ENCODE measurements at regions not wholly inside any gene's neighbourhood (a gene's known extent, or its start where the extent isn't known, plus 50 kb on each side); places are given as distances from the start of the nearest gene placed in this dataset.

DNA sequence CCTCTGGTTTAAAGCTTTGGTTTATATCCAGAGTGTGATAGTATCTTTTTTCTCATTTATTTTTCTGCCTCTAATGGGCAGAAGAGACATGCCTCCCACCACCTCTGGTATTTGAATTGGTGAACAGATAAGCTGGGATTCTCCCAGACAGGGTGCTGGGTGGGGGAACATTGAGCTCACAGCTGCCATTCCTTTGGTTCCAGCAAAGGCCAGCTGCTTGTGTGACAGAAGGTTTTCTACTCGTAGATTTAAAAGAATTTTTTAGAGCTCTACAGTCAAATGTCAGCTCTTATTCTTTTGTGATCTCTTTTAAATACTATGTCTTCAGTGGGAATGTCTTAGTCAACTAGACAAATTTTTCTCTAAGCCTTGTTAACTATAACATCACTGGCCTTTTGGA, 54.7 kb upstream of the ADAMTS16 start:
- no peak overlapping the region for H3K27ac ChIP-seq (ENCODE audit: extremely low read depth, low read depth, low read length)
- ChIA-PET POLR2A (interaction anchor here (0.9 kb wide), 1 partner anchor 18 kb away, joined by 3 read pairs; no protein-coding TSS in a partner anchor), CTCF (interaction anchor here (0.6 to 1.0 kb wide), 2 partner anchors 29 to 144 kb away, joined by 3 to 4 read pairs; no protein-coding TSS in a partner anchor)

GRCh38 chr5:5089895-5090649, 50.1 kb upstream of the ADAMTS16 start:
- Histone ChIP-seq H3K4me1 (ENCODE audit: control insufficient read depth, insufficient read depth, low read length) (peaks cover 4% of the 10 kb centered on the region), H3K9me3 (ENCODE audit: control insufficient read depth, insufficient read depth, low read depth, low read length) (no peaks in the 10 kb centered on the region; the same call in 1 of the 2 replicates), H3K4me3 (ENCODE audit: low read depth, low read length) (no peak overlapping the region), H3K27ac (ENCODE audit: extremely low read depth, low read depth, low read length) (no peak overlapping the region), H3K36me3 (ENCODE audit: control insufficient read depth in 2 of 2, insufficient read depth in 1 of 2, low read length in 2 of 2) (no peaks in the 10 kb centered on the region)
- TF ChIP-seq BCL6B (tag by site-specific recombination; IDR thresholded peaks at IDR 0.05) (no peak), ZNF266 (tag by site-specific recombination; IDR thresholded peaks at IDR 0.05; ENCODE audit: low read depth) (no peak), ZNF404 (tag by site-specific recombination; IDR thresholded peaks at IDR 0.05) (no peak), REPIN1 (tag by site-specific recombination; IDR thresholded peaks at IDR 0.05; ENCODE audit: low read depth) (no peak), BCL11B (tag by site-specific recombination; IDR thresholded peaks at IDR 0.05; ENCODE audit: low read depth) (no peak), ZNF530 (tag by site-specific recombination; IDR thresholded peaks at IDR 0.05; ENCODE audit: low read depth) (no peak), ZNF211 (tag by site-specific recombination; IDR thresholded peaks at IDR 0.05; ENCODE audit: low read depth) (no peak), IKZF3 (tag by site-specific recombination; IDR thresholded peaks at IDR 0.05) (no peak), SETDB1 (IDR thresholded peaks at IDR 0.05; ENCODE audit: insufficient read length, low read length) (no peak)
- TF ChIP-seq, protein P1, sequence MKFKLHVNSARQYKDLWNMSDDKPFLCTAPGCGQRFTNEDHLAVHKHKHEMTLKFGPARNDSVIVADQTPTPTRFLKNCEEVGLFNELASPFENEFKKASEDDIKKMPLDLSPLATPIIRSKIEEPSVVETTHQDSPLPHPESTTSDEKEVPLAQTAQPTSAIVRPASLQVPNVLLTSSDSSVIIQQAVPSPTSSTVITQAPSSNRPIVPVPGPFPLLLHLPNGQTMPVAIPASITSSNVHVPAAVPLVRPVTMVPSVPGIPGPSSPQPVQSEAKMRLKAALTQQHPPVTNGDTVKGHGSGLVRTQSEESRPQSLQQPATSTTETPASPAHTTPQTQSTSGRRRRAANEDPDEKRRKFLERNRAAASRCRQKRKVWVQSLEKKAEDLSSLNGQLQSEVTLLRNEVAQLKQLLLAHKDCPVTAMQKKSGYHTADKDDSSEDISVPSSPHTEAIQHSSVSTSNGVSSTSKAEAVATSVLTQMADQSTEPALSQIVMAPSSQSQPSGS (tag by site-specific recombination; IDR thresholded peaks at IDR 0.05; ENCODE audit: low read depth) = no peak
- ChIA-PET CTCF (interaction anchor here (1.4 kb wide), 1 partner anchor 210 kb away, joined by 6 read pairs; no protein-coding TSS in a partner anchor), POLR2A (no interaction called here)

More for the DNA sequence above, 54.7 kb upstream of the ADAMTS16 start:
- no peak overlapping the region for H3K4me3 ChIP-seq (ENCODE audit: low read depth, low read length)
- H3K4me1 ChIP-seq (ENCODE audit: control insufficient read depth, insufficient read depth, low read length) = peaks cover 6% of the 10 kb centered on the region
- no peak for TF ChIP-seq MZF1 (tag by site-specific recombination; IDR thresholded peaks at IDR 0.05; ENCODE audit: borderline replicate concordance)
- TF ChIP-seq ZSCAN23 (tag by site-specific recombination; IDR thresholded peaks at IDR 0.05) = no peak
- TF ChIP-seq YY2 (tag by site-specific recombination; IDR thresholded peaks at IDR 0.05) = no peak
- no peak for TF ChIP-seq HIC1 (tag by site-specific recombination; IDR thresholded peaks at IDR 0.05)
- TF ChIP-seq ZSCAN4 (tag by site-specific recombination; IDR thresholded peaks at IDR 0.05) = no peak
- TF ChIP-seq ZNF292 (tag by site-specific recombination; IDR thresholded peaks at IDR 0.05; ENCODE audit: borderline replicate concordance, low read depth) = no peak
- no peak for TF ChIP-seq ZNF274 (IDR thresholded peaks at IDR 0.05; ENCODE audit: low read length)
- no peak for TF ChIP-seq ZNF274 (tag by site-specific recombination; IDR thresholded peaks at IDR 0.05; ENCODE audit: borderline replicate concordance)
- no peak for TF ChIP-seq ZNF155 (tag by site-specific recombination; IDR thresholded peaks at IDR 0.05)
- no peak for TF ChIP-seq ZFP3 (tag by site-specific recombination; IDR thresholded peaks at IDR 0.05; ENCODE audit: low read depth)
- no peak for TF ChIP-seq ZNF248 (tag by site-specific recombination; IDR thresholded peaks at IDR 0.05)
- TF ChIP-seq ZFP69B (tag by site-specific recombination; IDR thresholded peaks at IDR 0.05) = no peak
- no peak for TF ChIP-seq IKZF3 (tag by site-specific recombination; IDR thresholded peaks at IDR 0.05)
- no peak for TF ChIP-seq ZBTB21 (tag by site-specific recombination; IDR thresholded peaks at IDR 0.05)
- TF ChIP-seq ZNF530 (tag by site-specific recombination; IDR thresholded peaks at IDR 0.05; ENCODE audit: low read depth) = no peak
- no peak for TF ChIP-seq HOXC10 (CRISPR knock-in tag; IDR thresholded peaks at IDR 0.05)
- TF ChIP-seq SP7 (tag by site-specific recombination; IDR thresholded peaks at IDR 0.05) = no peak
- TF ChIP-seq GLI2 (tag by site-specific recombination; IDR thresholded peaks at IDR 0.05; ENCODE audit: borderline replicate concordance, low read depth) = no peak
- TF ChIP-seq ZNF266 (tag by site-specific recombination; IDR thresholded peaks at IDR 0.05; ENCODE audit: low read depth) = no peak
- no peaks in the 10 kb centered on the region for H3K36me3 ChIP-seq (ENCODE audit: control insufficient read depth in 2 of 2, insufficient read depth in 1 of 2, low read length in 2 of 2)
- no peaks in the 10 kb centered on the region; the same call in 1 of the 2 replicates for H3K9me3 ChIP-seq (ENCODE audit: control insufficient read depth, insufficient read depth, low read depth, low read length)
